CD4-positive, alpha-beta T cell (primary cell): ENCODE measurements at regions not wholly inside any gene's neighbourhood (a gene's known extent, or its start where the extent isn't known, plus 50 kb on each side); places are given as distances from the start of the nearest gene placed in this dataset.

Experiments used
- ATAC-seq: fragments of 200-7000 bp; cut with Tn5 transposase; one replicate; pipeline ENCODE4 v1.10.0; 2022; ENCODE audit warnings: mild to moderate bottlenecking; ENCODE audit not compliant: poor library complexity
- CTCF ChIA-PET: fragments of 350-600 bp; sonication (Branson Sonifier 250); formaldehyde crosslinking; loops from one replicate; lab custom pipeline; 2021; ENCODE audit warnings: antibody characterized with exemption, inconsistent platforms; lab: Charles Lee
- POLR2A ChIA-PET: fragments of 350-600 bp; sonication (Branson Sonifier 250); formaldehyde crosslinking; loops from one replicate; lab custom pipeline; 2021; ENCODE audit warnings: antibody characterized with exemption, inconsistent platforms; lab: Charles Lee
- DNase-seq, 14 experiments: peaks; one replicate each; pipeline ENCODE4 v3.0.0-alpha.2; 2013 to 2020; ENCODE audit warnings: mixed read lengths in 2 of 14
- H3K27ac ChIP-seq, 2 donors: one replicate each; pipeline versions ENCODE4 v1.5.1 to v1.7.0; 2013; ENCODE audit warnings: low read length in 2 of 2, low read depth in 1 of 2, mild to moderate bottlenecking in 1 of 2
- H3K27me3 ChIP-seq, 2 experiments: 1 replicate in 1 of 2; 2 replicates in 1 of 2; pipeline versions ENCODE4 v1.6.1 to v1.7.0; 2013; ENCODE audit warnings: low read length in 2 of 2, control low read depth in 1 of 2, mild to moderate bottlenecking in 1 of 2, moderate library complexity in 1 of 2; ENCODE audit not compliant: insufficient read depth in 2 of 2, control insufficient read depth in 1 of 2
- H3K36me3 ChIP-seq: one replicate; pipeline ENCODE4 v1.6.1; 2013; ENCODE audit warnings: low read length, control low read depth; ENCODE audit not compliant: insufficient read depth
- H3K4me1 ChIP-seq: one replicate; pipeline ENCODE4 v1.6.1; 2013; ENCODE audit warnings: low read length, control low read depth; ENCODE audit not compliant: insufficient read depth
- H3K4me3 ChIP-seq: one replicate; pipeline ENCODE4 v1.5.1; 2013; ENCODE audit warnings: mild to moderate bottlenecking, low read length, moderate library complexity
- H3K9me3 ChIP-seq, 2 experiments: 1 replicate in 1 of 2; 2 replicates in 1 of 2; pipeline versions ENCODE4 v1.6.1 to v1.7.0; 2013; ENCODE audit warnings: low read length in 2 of 2, mild to moderate bottlenecking in 2 of 2, control low read depth in 1 of 2, moderate library complexity in 1 of 2; ENCODE audit not compliant: control insufficient read depth in 1 of 2, insufficient read depth in 1 of 2
- H3K27ac Mint-ChIP-seq: one replicate; pipeline ENCODE4 v1.8.0; 2020; ENCODE audit warnings: mixed read lengths
- H3K27me3 Mint-ChIP-seq: one replicate; pipeline ENCODE4 v1.8.0; 2021; ENCODE audit warnings: mixed read lengths
- H3K36me3 Mint-ChIP-seq: one replicate; pipeline ENCODE4 v1.8.0; 2021; ENCODE audit warnings: low read depth, mixed read lengths
- H3K4me1 Mint-ChIP-seq: one replicate; pipeline ENCODE4 v1.8.0; 2021; ENCODE audit warnings: low read depth, mixed read lengths
- H3K4me3 Mint-ChIP-seq: one replicate; pipeline ENCODE4 v1.8.0; 2020; ENCODE audit warnings: mild to moderate bottlenecking, mixed read lengths
- H3K9me3 Mint-ChIP-seq: one replicate; pipeline ENCODE4 v1.8.0; 2020; ENCODE audit warnings: mixed read lengths
- intact Hi-C, 2 experiments: fragments of 100-400 bp; cut with DNase I in 1 of 2; cut with micrococcal nuclease in 1 of 2; formaldehyde crosslinking; loops; one replicate each; pipeline versions ENCODE4 v1.15.1 to v1.9.0; 2023 to 2025; cut with DNase I, micrococcal nuclease
- TF ChIP-seq, protein P1 (sequence below): fragments of 200-600 bp; IDR thresholded peaks from one replicate; pipeline ENCODE4 v1.8.0; 2022; ENCODE audit warnings: antibody characterized with exemption, mild to moderate bottlenecking

DNA sequence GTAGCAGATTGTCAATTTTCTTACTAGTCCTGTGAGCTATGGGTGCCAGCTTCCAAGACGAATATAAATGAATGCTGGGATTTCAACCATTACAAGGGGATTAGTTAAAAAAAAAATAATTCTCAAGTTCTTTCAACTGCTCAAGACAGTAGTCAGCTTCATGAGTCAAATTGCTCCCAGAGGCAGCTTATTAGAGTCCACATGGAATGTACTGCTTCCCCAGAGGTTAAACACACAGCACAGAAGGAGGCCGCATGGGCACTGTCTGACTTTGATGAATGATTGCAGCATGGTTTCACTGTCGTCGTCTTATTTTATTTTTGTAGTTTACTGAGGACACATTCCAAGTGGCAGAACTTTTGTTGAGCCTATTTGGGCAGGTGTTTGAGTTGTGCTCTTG is 563.2 kb downstream of the TMEM135 start:
- no peak overlapping the region for H3K4me3 ChIP-seq
- intact Hi-C loops: no loop called here
- Mint-ChIP-seq H3K9me3 (peaks cover 2% of the 10 kb centered on the region), H3K27me3 (no peaks in the 10 kb centered on the region), H3K4me1 (no peaks in the 10 kb centered on the region), H3K27ac (no peak overlapping the region), H3K36me3 (no peaks in the 10 kb centered on the region), H3K4me3 (no peak overlapping the region)
- no peaks in the 10 kb centered on the region for H3K9me3 ChIP-seq
- no peak for DNase-seq
- H3K4me1 ChIP-seq: no peaks in the 10 kb centered on the region
- no peak overlapping the region for H3K27ac ChIP-seq
- TF ChIP-seq, protein P1, sequence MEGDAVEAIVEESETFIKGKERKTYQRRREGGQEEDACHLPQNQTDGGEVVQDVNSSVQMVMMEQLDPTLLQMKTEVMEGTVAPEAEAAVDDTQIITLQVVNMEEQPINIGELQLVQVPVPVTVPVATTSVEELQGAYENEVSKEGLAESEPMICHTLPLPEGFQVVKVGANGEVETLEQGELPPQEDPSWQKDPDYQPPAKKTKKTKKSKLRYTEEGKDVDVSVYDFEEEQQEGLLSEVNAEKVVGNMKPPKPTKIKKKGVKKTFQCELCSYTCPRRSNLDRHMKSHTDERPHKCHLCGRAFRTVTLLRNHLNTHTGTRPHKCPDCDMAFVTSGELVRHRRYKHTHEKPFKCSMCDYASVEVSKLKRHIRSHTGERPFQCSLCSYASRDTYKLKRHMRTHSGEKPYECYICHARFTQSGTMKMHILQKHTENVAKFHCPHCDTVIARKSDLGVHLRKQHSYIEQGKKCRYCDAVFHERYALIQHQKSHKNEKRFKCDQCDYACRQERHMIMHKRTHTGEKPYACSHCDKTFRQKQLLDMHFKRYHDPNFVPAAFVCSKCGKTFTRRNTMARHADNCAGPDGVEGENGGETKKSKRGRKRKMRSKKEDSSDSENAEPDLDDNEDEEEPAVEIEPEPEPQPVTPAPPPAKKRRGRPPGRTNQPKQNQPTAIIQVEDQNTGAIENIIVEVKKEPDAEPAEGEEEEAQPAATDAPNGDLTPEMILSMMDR: no peak
- no peaks in the 10 kb centered on the region for H3K27me3 ChIP-seq
- ChIA-PET CTCF (no interaction called here), POLR2A (interaction anchor here (1.4 kb wide), 1 partner anchor 21 kb away, joined by 3 read pairs; no protein-coding TSS in a partner anchor)
- H3K36me3 ChIP-seq: no peaks in the 10 kb centered on the region
- ATAC-seq: no peak

DNA sequence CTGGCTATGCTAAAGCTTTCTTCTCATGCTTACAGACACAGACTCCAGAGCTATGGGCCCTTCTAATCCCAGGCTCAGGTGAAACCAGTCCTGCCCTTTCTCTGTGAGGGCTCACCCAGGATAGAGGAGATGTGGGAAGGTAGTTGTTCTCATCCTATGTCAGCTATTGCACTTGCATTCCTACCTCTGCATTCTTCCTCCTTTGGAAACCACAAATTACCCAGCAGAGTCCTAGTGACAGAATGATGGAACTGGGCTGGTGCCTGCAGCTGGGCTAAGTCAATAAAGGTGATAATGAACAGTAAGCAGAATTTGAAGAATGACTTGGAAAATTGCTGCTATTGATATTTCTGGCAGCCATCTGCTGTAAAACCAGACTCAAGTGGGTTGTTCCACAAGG is 560.0 kb downstream of the TMEM135 start:
- Mint-ChIP-seq H3K27me3 (no peaks in the 10 kb centered on the region), H3K4me3 (no peak overlapping the region), H3K4me1 (no peaks in the 10 kb centered on the region), H3K27ac (no peak overlapping the region), H3K9me3 (peaks cover 2% of the 10 kb centered on the region), H3K36me3 (no peaks in the 10 kb centered on the region)
- H3K9me3 ChIP-seq: no peaks in the 10 kb centered on the region
- TF ChIP-seq, protein P1: no peak
- H3K27me3 ChIP-seq: no peaks in the 10 kb centered on the region
- DNase-seq (no peak), ATAC-seq (no peak)
- intact Hi-C loops: no loop called here
- POLR2A ChIA-PET: no interaction called here
- H3K4me1 ChIP-seq: no peaks in the 10 kb centered on the region
- CTCF ChIA-PET: no interaction called here
- no peak overlapping the region for H3K4me3 ChIP-seq
- H3K36me3 ChIP-seq: no peaks in the 10 kb centered on the region
- H3K27ac ChIP-seq: no peak overlapping the region

DNA sequence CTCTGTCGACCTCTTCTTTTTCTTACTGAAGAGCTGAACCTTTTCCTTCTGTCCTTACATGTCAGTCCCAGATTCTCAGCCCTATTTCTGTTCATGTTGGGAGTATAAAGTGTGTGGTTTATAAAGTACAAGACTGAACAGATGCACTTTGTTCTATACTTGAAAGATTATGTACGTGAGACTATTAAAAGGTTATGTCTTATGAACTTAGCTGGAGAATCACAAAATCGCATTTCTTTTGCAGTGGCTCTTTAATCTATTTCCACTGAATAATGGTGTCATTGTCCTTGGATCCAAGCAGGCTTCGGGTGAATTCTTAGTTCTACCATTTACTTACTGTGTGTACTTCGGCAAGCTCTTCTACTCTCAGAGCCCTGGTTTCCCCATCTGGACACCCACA is 558.4 kb downstream of the TMEM135 start:
- Histone ChIP-seq H3K9me3 (no peaks in the 10 kb centered on the region), H3K27ac (no peak overlapping the region), H3K4me1 (no peaks in the 10 kb centered on the region), H3K27me3 (no peaks in the 10 kb centered on the region), H3K4me3 (no peak overlapping the region), H3K36me3 (no peaks in the 10 kb centered on the region)
- peaks cover 5% of the 10 kb centered on the region for H3K9me3 Mint-ChIP-seq
- ATAC-seq (no peak), DNase-seq (no peak)
- ChIA-PET CTCF (no interaction called here), POLR2A (interaction anchor here (0.6 kb wide), 1 partner anchor 780 kb away, joined by 3 read pairs; no protein-coding TSS in a partner anchor)
- no peaks in the 10 kb centered on the region for H3K27me3 Mint-ChIP-seq
- H3K36me3 Mint-ChIP-seq: no peaks in the 10 kb centered on the region
- TF ChIP-seq, protein P1: no peak
- no peak overlapping the region for H3K27ac Mint-ChIP-seq
- intact Hi-C loops: no loop called here
- no peak overlapping the region for H3K4me3 Mint-ChIP-seq
- no peaks in the 10 kb centered on the region for H3K4me1 Mint-ChIP-seq
